Endothelial cell of umbilical vein (primary cell): ENCODE measurements at regions not wholly inside any gene's neighbourhood (a gene's known extent, or its start where the extent isn't known, plus 50 kb on each side); places are given as distances from the start of the nearest gene placed in this dataset.

Source experiments
- EZH2 ChIP-seq: IDR thresholded peaks from 2 replicates; pipeline ENCODE4 v1.6.1; 2012; ENCODE audit warnings: borderline replicate concordance, low read depth, mild to moderate bottlenecking, moderate library complexity, low read length, inconsistent platforms; ENCODE audit not compliant: severe bottlenecking
- FOS ChIP-seq: IDR thresholded peaks from 2 replicates; pipeline ENCODE4 v1.6.1; 2011; ENCODE audit warnings: mild to moderate bottlenecking, low read length, moderate library complexity, borderline replicate concordance; ENCODE audit not compliant: insufficient read depth
- GATA2 ChIP-seq: IDR thresholded peaks from 2 replicates; pipeline ENCODE4 v1.7.0; 2011; ENCODE audit warnings: low read depth, mild to moderate bottlenecking, moderate library complexity, mixed read lengths, low read length; ENCODE audit not compliant: insufficient read length, insufficient read depth
- JUN ChIP-seq: IDR thresholded peaks from 2 replicates; pipeline ENCODE4 v1.6.1; 2011; ENCODE audit warnings: borderline replicate concordance, low read depth; ENCODE audit not compliant: insufficient read length, insufficient read depth
- POLR2A ChIP-seq: IDR thresholded peaks from 2 replicates; pipeline ENCODE4 v1.6.1; 2012; ENCODE audit warnings: low read depth, mild to moderate bottlenecking, control low read depth, low read length
- POLR2AphosphoS5 ChIP-seq: IDR thresholded peaks from 2 replicates; pipeline ENCODE4 v1.6.1; 2012; ENCODE audit warnings: low read depth, mild to moderate bottlenecking, control low read depth, low read length, moderate library complexity; ENCODE audit not compliant: insufficient read depth
- TF ChIP-seq, protein P1 (sequence below): IDR thresholded peaks from 2 replicates; pipeline ENCODE4 v1.6.1; 2011; ENCODE audit not compliant: insufficient read depth, insufficient read length
- TF ChIP-seq, protein P2 (sequence below), 2 donors: IDR thresholded peaks; 1 replicate in 1 of 2; 2 replicates in 1 of 2; pipeline ENCODE4 v1.5.1; 2011; ENCODE audit warnings: low read length in 2 of 2, mild to moderate bottlenecking in 2 of 2, moderate library complexity in 2 of 2, control low read depth in 1 of 2, inconsistent platforms in 1 of 2, low read depth in 1 of 2; ENCODE audit not compliant: insufficient read depth in 1 of 2; ENCODE audit errors: extremely low read depth in 1 of 2

DNA sequence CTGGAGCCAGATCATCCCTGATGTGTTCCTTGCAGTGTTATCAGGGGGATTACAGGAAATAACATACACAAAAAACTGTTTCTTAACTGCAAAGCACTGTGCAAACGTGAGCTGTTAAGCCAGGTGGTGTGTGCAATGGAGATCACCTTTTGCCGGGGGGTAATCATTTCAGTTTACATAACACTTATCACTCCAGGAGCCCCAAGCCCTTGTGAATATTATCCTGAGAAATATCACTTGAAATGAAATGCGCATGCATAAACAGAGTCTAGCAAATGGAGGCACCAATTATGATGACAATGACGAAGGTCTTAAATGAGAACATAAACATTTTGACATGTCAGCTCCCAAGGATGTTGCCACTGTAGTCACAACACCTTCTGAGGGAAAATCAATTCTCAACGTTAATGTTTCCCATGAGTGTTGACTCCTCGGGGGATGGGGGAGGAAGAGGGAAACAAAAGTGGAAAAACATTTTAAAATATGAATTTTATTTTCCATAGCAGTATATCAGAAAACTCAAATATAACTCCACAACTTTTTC is 54.5 kb upstream of the RAD23B start:
- TF ChIP-seq, protein P1, sequence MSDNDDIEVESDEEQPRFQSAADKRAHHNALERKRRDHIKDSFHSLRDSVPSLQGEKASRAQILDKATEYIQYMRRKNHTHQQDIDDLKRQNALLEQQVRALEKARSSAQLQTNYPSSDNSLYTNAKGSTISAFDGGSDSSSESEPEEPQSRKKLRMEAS: no peak
- no peak for TF ChIP-seq EZH2
- TF ChIP-seq POLR2A: no peak
- TF ChIP-seq, protein P2, sequence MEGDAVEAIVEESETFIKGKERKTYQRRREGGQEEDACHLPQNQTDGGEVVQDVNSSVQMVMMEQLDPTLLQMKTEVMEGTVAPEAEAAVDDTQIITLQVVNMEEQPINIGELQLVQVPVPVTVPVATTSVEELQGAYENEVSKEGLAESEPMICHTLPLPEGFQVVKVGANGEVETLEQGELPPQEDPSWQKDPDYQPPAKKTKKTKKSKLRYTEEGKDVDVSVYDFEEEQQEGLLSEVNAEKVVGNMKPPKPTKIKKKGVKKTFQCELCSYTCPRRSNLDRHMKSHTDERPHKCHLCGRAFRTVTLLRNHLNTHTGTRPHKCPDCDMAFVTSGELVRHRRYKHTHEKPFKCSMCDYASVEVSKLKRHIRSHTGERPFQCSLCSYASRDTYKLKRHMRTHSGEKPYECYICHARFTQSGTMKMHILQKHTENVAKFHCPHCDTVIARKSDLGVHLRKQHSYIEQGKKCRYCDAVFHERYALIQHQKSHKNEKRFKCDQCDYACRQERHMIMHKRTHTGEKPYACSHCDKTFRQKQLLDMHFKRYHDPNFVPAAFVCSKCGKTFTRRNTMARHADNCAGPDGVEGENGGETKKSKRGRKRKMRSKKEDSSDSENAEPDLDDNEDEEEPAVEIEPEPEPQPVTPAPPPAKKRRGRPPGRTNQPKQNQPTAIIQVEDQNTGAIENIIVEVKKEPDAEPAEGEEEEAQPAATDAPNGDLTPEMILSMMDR (IDR thresholded peaks at IDR 0.05; ENCODE audit: extremely low read depth in 1 of 2, insufficient read depth in 1 of 2, low read depth in 1 of 2, low read length in 2 of 2): no peak
- no peak for TF ChIP-seq GATA2
- TF ChIP-seq POLR2AphosphoS5: no peak
- TF ChIP-seq JUN: no peak
- no peak for TF ChIP-seq FOS
